Superior temporal gyrus (tissue), 1 donor: ENCODE measurements at regions not wholly inside any gene's neighbourhood (a gene's known extent, or its start where the extent isn't known, plus 50 kb on each side); places are given as distances from the start of the nearest gene placed in this dataset.

Source experiments
- DNase-seq: peaks from one replicate; pipeline ENCODE4 v3.0.0-alpha.2; 2016; ENCODE audit errors: extremely low spot score

DNA sequence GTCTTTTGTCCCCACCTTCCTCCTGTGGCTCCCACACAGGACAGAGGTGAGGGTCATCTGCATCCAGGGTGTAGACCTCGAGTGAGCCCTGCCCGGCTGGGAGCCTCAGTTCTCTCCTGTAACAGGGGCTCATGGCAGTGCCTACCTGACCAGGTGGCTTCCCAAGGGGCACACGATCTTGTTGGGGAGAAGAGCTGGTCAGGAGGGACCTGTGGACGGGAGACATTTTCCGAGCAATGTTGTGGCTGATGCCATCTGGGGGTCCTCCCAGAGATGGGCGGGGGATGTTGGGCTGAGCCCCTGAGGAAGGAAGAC, 51.9 kb downstream of the CEBPB start:
- DNase-seq = no peak

DNA sequence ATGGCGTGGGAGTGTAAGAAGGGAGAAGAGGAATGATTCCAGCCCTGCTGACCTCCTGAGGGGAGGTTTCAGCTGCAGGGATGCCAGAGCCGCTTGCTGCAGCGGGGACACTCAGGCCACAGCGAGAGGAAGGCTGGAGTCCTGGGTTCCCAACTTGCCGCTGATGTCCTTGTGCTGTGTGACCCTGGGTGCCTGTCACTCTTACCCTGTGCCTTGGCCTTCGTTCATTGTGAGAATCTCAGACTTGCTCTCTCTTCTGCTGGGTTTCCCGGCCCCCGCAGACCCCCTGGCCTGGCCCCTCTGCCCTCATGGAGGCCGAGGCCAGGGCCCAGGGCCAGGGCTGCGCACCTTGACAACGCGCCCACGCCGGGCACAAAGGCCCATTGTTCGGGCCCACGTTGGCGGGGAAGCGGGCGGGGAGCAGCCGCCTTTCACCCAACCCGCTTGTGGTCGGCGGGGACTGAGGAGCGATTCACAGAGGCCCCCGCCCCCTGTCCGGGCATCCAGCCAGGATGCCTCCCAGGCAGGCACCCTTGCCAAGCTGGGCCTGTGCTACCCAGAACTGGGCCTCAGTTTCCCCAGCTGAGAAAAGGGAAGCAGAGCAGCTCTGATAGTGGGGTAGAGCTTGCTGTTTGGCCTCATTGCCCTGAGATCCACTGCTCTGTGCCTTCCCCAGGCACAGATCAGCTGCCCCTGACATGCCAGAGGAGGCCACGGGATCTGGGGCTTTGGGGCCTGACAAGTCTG, 52.4 kb downstream of the CEBPB start:
- DNase-seq = peak; percentile 80

DNA sequence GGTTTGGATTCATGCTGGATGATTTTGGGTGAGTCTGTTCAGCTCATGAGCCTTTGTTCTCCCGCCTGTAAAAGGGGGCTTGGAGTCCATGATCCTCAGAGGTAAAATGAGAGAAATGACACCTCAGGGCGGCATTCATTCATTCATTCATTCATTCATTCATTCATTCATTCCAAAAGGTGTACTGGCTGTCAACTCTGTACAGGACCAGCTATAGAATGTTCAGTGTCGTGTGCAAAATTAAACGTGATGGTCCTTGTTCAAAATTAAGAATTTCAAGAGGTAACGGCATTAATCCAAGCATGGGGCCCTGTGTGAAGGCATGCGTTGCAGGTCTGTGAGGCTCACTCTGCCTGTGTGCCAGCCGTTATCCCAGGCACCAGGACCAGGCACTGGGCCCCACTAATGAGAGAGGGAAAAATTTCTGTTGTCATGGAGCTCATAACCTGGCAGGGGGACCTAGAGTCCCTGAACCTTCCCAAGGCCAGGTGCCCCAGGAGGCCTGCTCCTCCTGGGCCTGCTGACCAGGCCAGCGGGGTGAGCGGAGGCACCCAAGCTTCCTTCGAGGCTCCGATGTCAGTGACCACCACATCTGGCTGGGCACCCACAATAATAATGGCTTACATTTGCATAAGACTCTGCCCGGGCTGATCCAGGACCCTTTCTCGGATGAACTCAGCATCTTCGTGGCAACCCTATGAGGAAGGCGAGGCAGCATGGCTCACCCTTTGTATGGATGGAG, 53.2 kb downstream of the CEBPB start:
- no peak for DNase-seq

DNA sequence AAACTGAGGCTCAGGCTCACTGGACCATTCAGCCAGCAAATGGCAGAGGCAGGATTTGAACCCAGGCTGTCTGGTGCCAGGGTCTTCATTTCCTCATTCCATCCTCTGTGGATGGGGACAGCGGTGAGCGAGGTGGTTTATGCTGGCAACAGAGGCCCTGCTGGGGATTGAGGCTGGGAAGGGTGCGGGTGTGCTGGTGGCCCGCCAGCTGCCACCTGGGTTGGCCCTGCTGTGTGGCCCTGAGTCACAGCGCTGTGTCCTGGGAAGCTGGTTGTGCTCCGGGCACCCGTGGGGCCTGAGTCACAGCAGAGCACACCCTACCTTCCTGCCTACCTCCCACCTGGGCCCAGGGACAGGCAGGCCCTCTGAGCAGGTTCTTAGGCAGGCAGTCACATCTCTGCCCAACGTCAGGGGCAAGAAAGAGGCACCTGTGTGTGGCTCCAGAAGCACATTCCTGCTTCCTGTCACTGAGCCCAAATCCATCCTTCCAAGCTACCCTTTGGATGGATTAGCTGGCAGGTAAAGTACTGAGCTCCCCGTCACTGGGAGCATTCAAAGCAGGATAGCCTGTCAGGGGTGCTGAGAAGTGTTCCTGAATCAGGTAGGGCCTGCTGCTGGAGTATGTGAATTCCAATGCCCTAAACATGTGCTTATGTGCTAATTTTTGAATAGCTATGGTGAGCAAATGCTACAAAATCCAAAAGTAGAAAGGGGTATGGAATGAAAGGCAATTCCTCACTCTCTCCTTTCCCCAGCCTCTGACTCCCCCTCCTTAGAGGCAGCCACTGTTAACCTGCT, 53.9 kb downstream of the CEBPB start:
- no peak for DNase-seq

DNA sequence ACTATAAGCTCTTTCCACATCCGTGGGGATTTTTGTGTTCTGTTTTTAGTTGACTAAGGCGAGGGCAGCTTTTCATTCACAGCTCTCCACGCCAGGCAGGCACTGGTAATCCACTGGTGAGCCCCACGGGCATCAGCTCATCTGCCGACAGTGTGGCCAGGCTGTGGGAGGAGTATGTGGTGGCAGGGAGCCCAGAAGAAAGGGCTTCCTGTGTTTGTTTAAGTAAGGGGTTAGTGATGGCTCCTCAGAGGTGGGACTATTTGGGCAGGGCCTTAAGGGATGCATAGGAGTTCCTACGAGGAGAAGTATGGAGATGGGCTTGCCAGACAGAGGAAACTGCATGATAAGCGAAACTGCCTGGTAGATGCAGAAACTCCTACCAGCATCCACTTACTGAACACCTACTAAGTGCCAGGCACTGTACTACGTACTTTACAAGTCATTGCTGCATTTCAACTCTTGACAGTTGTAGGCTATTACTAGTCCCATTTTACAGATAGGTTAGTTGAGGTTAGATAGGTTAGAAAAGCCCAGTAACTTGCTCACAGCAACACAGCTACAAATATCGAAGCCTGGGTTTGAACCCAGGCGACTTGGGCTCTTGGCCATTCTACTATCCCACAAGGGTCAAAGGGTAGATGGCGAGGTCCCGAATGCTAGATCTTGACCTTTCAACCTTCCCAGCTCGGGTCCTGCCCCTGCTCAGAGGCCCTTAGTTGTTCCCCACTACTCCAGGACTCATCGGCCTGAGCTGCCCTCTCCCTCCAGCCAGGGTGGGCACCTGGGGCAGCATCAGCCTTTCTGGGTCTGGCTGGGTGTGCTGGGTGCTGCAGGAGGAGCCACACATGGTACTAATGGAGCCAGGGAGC, 55.1 kb downstream of the CEBPB start:
- DNase-seq = no peak

GRCh38 chr20:50246367-50247195, 56.0 kb downstream of the CEBPB start:
- no peak for DNase-seq

DNA sequence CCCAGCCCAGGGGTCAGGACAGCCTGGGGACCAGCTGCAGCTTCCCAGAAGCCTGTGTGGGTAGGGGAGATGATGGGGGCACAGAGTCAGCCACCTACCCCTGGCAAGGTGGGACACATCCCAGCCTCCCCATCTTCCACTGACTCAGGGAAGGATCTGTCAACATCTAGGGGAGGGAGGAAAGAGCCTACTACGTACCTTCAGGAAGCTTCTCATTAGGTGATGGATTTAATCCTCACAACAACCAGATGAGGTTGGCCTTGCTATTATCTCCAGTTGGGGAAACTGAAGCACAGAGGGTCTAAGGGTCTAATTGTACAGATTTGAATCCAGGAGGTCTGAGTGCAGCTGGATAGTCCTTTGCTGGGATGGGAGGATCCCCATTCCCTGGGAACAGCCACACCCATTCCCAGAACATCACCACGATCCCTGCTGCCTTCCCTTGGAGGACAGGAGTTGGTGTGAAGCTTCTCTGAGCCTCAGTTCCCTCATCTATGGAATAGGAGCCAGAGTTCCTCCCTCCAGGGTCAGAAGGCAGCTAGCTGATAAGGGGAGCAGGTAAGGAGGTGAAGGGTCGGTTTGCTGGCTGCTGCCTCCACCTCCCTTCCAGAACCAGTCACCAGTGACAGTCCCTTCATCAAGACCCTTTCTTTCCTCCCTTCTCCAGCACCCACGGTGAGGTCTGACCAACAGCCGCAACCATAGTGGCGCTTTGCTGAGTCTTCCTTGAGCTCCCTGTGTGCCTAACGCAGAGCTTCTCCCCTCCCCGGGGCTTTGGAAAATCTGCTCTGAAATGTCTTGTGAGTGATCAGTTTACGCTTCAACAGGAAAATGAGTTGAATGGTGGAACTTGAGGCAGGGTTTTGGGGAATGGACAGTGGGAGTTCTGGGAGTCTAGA, 56.8 kb downstream of the CEBPB start:
- no peak for DNase-seq

- no peak for DNase-seq
These were observed 57.5 kb downstream of the CEBPB start for GRCh38 chr20:50248104-50248641.

DNA sequence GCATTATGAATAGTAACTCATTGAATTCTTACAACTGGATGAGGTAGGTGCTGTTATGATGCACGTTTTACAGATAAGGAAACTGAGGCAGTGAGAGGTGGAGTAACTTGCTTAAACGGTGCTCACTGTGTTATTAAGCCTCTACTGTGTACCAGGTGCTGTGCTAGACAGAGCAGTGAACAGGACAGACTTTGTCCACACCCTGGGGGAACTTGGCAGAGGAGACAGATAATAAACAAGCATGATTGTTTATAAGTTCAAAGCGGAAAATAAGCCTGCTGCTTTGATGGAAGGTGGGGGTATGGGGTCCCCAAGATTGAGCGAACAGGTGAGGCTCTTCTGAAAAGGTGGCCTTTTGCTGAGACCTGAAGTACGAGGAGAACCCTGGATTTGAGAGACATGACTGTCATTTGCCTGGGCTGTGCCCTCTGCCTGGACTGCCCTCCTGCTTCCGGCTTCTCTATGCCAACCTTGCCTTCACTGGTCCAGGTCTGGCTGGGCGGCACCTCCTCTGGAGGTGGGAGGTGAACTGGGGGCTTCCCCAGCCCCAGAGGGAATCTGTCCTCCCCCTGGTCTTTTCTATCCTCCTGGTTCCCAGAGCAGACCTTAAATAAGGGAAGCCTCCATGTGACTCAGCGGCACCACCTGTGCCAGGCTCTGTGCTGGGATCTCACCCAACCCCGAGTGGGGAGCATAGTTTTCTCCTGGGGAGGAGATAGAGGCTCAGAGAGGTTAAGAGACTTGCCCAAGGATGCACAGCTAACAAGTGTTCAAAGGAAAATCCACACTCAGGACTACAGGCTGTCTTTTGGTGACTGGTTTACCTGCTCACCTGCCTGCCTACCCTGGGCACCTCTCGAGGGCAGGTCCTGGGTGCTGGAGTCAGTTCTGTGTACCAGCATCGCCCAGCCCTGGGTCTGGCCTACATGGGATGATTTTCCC, 59.1 kb downstream of the CEBPB start:
- DNase-seq = no peak

GRCh38 chr20:50250679-50251382, 60.2 kb downstream of the CEBPB start:
- no peak for DNase-seq

- no peak for DNase-seq
These were observed 60.7 kb downstream of the CEBPB start for GRCh38 chr20:50251383-50251748.

DNA sequence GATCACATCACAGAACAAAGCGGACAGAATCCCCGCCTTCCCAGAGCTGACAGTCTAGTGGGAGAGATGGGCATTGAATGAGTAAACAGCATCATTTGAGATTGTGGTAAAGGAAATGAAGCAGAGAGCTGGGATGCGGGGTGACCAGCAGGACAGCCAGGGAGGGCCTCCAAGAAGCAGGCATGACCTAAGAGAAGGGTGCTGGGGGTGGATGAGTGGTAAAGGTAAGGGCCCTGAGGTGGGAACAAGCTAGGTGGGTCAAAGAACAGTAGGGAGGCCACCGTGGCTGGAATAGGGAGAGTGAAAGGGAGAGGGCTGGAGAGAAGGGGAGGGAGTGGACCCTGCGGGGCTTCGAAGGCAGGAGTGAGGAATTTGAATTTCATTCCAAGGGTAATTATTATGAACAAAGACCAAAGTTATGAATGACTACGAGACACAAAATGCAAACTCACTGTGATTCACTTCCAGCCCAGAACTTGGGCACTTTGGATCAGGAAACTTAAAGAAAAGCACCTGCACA, 61.4 kb downstream of the CEBPB start:
- no peak for DNase-seq

DNA sequence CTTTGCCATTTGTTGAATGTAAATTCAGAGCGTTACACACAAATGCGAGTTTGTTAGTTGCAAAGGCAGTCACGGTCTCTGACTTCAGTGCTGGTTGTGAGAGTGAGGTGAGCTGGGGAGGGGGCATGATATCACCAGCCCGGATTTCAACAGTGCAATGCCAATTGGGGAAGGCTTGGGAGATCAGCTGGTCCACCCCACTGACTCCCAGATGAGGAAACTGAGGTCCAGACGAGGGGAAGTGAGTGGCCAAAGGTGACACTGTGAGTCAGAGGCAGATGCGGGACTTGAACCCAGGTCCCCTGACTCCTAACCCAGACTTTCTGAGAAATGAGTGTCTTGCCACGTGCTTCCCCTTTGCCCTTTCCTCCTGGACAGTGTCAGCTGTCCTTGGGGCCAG, 62.1 kb downstream of the CEBPB start:
- no peak for DNase-seq

DNA sequence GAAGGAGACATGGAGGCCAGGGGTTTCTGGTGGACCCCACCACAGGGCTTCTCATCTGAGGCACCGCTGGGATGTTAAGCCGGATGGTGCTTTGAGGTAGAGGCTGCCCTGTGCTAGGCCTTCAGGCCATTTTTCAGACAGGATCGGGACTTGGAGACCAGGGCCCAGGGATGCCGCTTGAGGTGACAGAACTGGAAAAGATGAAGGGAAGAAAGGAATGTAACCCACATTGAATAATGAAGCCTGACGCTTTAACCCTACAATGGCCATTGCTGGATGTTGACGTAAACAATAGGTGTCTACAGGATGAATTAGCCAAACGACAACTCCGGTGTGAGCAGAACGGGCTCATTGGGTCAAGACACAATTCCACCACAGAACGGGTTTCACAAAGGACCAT, 62.5 kb downstream of the CEBPB start:
- DNase-seq = no peak

DNA sequence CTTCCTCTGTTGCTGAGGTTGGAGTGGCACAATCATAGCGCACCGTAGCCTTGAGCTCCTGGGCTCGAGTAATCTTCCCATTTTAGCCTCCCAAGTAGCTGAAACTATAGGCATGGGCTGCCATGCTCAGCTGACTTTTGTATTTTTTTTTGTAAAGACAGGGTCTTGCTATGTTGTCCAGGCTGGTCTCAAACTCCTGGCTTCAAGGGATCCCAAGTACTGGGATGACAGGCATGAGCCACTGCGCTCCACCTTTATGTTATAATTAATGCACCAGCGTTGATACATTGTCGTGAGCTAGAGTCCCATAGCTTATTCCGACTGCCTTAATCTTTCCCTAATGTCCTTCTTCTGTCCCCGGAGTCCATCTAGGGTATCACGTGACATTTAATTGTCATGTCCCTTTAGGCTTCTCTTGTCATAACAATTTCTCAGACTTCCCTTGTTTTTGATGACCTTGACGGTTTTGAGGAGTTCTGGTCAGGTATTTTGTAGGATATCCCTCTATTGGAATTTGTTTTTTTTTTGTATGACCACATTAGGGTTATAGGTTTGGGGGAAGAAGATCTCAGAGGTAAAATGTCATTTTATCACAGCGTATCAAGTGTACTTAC, 63.9 kb downstream of the CEBPB start:
- no peak for DNase-seq

- no peak for DNase-seq
These were observed 65.9 kb downstream of the CEBPB start for GRCh38 chr20:50256577-50256976.

DNA sequence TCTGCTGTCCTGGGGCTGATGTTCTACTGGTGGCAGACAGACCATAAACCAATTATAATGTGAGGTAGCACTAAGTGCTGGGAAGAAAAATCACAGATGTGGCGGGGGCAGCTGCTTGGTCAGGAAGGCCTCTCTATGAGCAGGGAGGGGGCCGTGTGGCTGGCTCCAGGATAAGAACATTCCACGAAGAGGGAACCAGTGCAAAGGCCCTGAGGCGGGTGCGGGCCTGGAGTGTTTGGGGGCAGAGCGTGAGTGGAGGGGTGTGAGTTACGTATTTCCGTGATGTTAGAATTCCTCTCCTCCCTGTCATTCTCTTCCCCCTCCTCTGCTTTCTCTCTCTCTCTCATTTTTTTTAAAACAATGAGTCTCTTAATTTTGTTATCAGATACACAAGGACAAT, 67.2 kb downstream of the CEBPB start:
- no peak for DNase-seq
